H1 (cell line): ENCODE measurements at regions not wholly inside any gene's neighbourhood (a gene's known extent, or its start where the extent isn't known, plus 50 kb on each side); places are given as distances from the start of the nearest gene placed in this dataset.

Experiments
- CTCF ChIA-PET: fragments of 300-600 bp; sonication (Branson Sonifier 250); formaldehyde crosslinking; loops from one replicate; lab custom pipeline; 2021; ENCODE audit not compliant: partially characterized antibody; lab: Charles Lee
- POLR2A ChIA-PET: fragments of 300-600 bp; sonication (Branson Sonifier 250); formaldehyde crosslinking; loops from one replicate; lab custom pipeline; 2021; ENCODE audit warnings: inconsistent platforms; ENCODE audit not compliant: partially characterized antibody; lab: Charles Lee
- DNase-seq, 2 experiments: peaks; one replicate each; pipeline versions ENCODE4 v3.0.0 to v3.0.0-alpha.2; 2010 to 2022; ENCODE audit warnings: low spot score in 2 of 2, low read depth in 1 of 2, mixed read lengths in 1 of 2
- FAIRE-seq: peaks from 2 replicates; lab custom pipeline; 2011; peaks lifted over from hg19 to GRCh38; lab: Jason Lieb, UNC
- H2AFZ ChIP-seq: 2 replicates; pipeline ENCODE4 v1.8.1; 2012; ENCODE audit warnings: low read length, inconsistent platforms
- H2AK5ac ChIP-seq: 2 replicates; pipeline ENCODE4 v1.6.1; 2013; ENCODE audit warnings: low read depth, low read length
- H2BK120ac ChIP-seq: replicated peaks from 2 replicates; pipeline ENCODE3; 2013; ENCODE audit warnings: low read depth, low read length, inconsistent platforms
- H2BK12ac ChIP-seq: 2 replicates; pipeline ENCODE4 v1.6.1; 2013; ENCODE audit warnings: low read depth, low read length
- H2BK15ac ChIP-seq: 2 replicates; pipeline ENCODE4 v1.6.1; 2013; ENCODE audit warnings: low read length
- H2BK20ac ChIP-seq: 2 replicates; pipeline ENCODE4 v1.6.1; 2013; ENCODE audit warnings: low read length
- H2BK5ac ChIP-seq: 2 replicates; pipeline ENCODE4 v1.6.1; 2013; ENCODE audit warnings: low read depth, low read length
- H3K14ac ChIP-seq: 2 replicates; pipeline ENCODE4 v1.6.1; 2013; ENCODE audit warnings: inconsistent platforms; ENCODE audit not compliant: insufficient read length
- H3K18ac ChIP-seq: 2 replicates; pipeline ENCODE4 v1.6.1; 2013; ENCODE audit warnings: low read length; ENCODE audit errors: extremely low read depth
- H3K23ac ChIP-seq: 2 replicates; pipeline ENCODE4 v1.6.1; 2013; ENCODE audit warnings: inconsistent platforms; ENCODE audit not compliant: insufficient read length
- H3K23me2 ChIP-seq: 2 replicates; pipeline ENCODE4 v1.6.1; 2013; ENCODE audit warnings: low read depth, low read length
- H3K27ac ChIP-seq: 2 replicates; pipeline ENCODE4 v1.6.1; 2011; ENCODE audit warnings: low read depth, low read length, inconsistent platforms
- H3K27me3 ChIP-seq, 4 experiments: replicated peaks in 1 of 4; 1 replicate in 1 of 4; 2 replicates in 3 of 4; pipeline versions ENCODE4 v1.6.1 to v1.8.1; 2011 to 2013; ENCODE audit warnings: low read length in 3 of 4, mild to moderate bottlenecking in 3 of 4, inconsistent platforms in 2 of 4, mixed read lengths in 2 of 4, moderate library complexity in 1 of 4; ENCODE audit not compliant: control insufficient read depth in 3 of 4, insufficient read depth in 3 of 4; ENCODE audit errors: extremely low read depth in 1 of 4
- H3K36me3 ChIP-seq, 4 experiments: 2 replicates each; pipeline versions ENCODE4 v1.6.1 to v1.8.1; 2011 to 2013; ENCODE audit warnings: mild to moderate bottlenecking in 4 of 4, low read length in 3 of 4, moderate library complexity in 2 of 4, control low read depth in 1 of 4, inconsistent platforms in 1 of 4; ENCODE audit not compliant: insufficient read depth in 4 of 4, control insufficient read depth in 2 of 4
- H3K4ac ChIP-seq: replicated peaks from 2 replicates; pipeline ENCODE3; 2013; ENCODE audit warnings: low read length, low read depth, mixed read lengths, inconsistent platforms; ENCODE audit not compliant: insufficient read length
- H3K4me1 ChIP-seq, 4 experiments: replicated peaks in 1 of 4; 1 replicate in 1 of 4; 2 replicates in 3 of 4; pipeline versions ENCODE4 v1.6.1 to v1.8.1; 2011 to 2013; ENCODE audit warnings: low read length in 3 of 4, inconsistent platforms in 2 of 4, mixed read lengths in 1 of 4; ENCODE audit not compliant: insufficient read depth in 4 of 4, control insufficient read depth in 3 of 4
- H3K4me2 ChIP-seq, 2 experiments: 2 replicates each; pipeline versions ENCODE4 v1.6.1 to v1.8.1; 2011 to 2013; ENCODE audit warnings: low read depth in 2 of 2, low read length in 2 of 2, control low read depth in 1 of 2, inconsistent platforms in 1 of 2, mild to moderate bottlenecking in 1 of 2; ENCODE audit not compliant: insufficient read depth in 1 of 2
- H3K4me3 ChIP-seq, 4 experiments: fragments of 200-600, 300-600 bp in 1 of 4; sonication (generic), shearing (Covaris generic), sonication (Bioruptor Twin) in 1 of 4; 2 replicates each; pipeline versions ENCODE4 v1.5.1 to v1.8.1; 2011 to 2016; ENCODE audit warnings: low read length in 4 of 4, low read depth in 3 of 4, control low read depth in 2 of 4, inconsistent platforms in 2 of 4, mild to moderate bottlenecking in 2 of 4, mixed read lengths in 1 of 4, moderate library complexity in 1 of 4; ENCODE audit not compliant: insufficient read depth in 2 of 4; ENCODE audit errors: extremely low read depth in 1 of 4
- H3K56ac ChIP-seq: replicated peaks from 2 replicates; pipeline ENCODE3; 2013; ENCODE audit warnings: low read depth, mild to moderate bottlenecking, mixed read lengths, low read length, inconsistent platforms; ENCODE audit not compliant: insufficient read length
- H3K79me1 ChIP-seq: 2 replicates; pipeline ENCODE4 v1.6.1; 2013; ENCODE audit warnings: low read depth, low read length, control low read depth
- H3K79me2 ChIP-seq, 2 experiments: 2 replicates each; pipeline versions ENCODE4 v1.6.1 to v1.8.1; 2012 to 2013; ENCODE audit warnings: low read length in 2 of 2, mild to moderate bottlenecking in 2 of 2, inconsistent platforms in 1 of 2; ENCODE audit not compliant: insufficient read depth in 2 of 2, control insufficient read depth in 1 of 2
- H3K9ac ChIP-seq, 4 experiments: replicated peaks in 1 of 4; 1 replicate in 1 of 4; 2 replicates in 3 of 4; pipeline versions ENCODE4 v1.6.1 to v1.8.1; 2011 to 2013; ENCODE audit warnings: low read depth in 3 of 4, low read length in 3 of 4, control low read depth in 2 of 4, mild to moderate bottlenecking in 2 of 4, moderate library complexity in 2 of 4, inconsistent platforms in 1 of 4; ENCODE audit errors: extremely low read depth in 1 of 4
- H3K9me3 ChIP-seq, 2 experiments: 2 replicates each; pipeline versions ENCODE4 v1.6.1 to v1.8.1; 2012 to 2013; ENCODE audit warnings: mild to moderate bottlenecking in 2 of 2, moderate library complexity in 2 of 2, control low read depth in 1 of 2, inconsistent platforms in 1 of 2, low read depth in 1 of 2, low read length in 1 of 2, mixed read lengths in 1 of 2; ENCODE audit not compliant: insufficient read depth in 2 of 2
- H4K20me1 ChIP-seq, 2 experiments: replicated peaks in 1 of 2; 2 replicates each; pipeline versions ENCODE3 to v1.8.1; 2011 to 2013; ENCODE audit warnings: inconsistent platforms in 2 of 2, low read length in 2 of 2, mild to moderate bottlenecking in 1 of 2; ENCODE audit not compliant: insufficient read depth in 2 of 2, control insufficient read depth in 1 of 2
- H4K5ac ChIP-seq: 2 replicates; pipeline ENCODE4 v1.6.1; 2013; ENCODE audit warnings: low read length, low read depth, mixed read lengths, inconsistent platforms; ENCODE audit not compliant: insufficient read length
- H4K8ac ChIP-seq: 2 replicates; pipeline ENCODE4 v1.8.0; 2013; ENCODE audit warnings: mild to moderate bottlenecking, moderate library complexity, low read length, inconsistent platforms; ENCODE audit not compliant: insufficient read depth; ENCODE audit errors: extremely low read depth
- H4K91ac ChIP-seq: replicated peaks from 2 replicates; pipeline ENCODE3; 2013; ENCODE audit warnings: low read length, mixed read lengths, inconsistent platforms; ENCODE audit not compliant: insufficient read length
- ASH2L ChIP-seq: fragments of 200-600, 300-600 bp; sonication (generic); IDR thresholded peaks from one replicate; pipeline ENCODE4 v1.7.1; 2017; ENCODE audit warnings: low read length
- EP300 ChIP-seq, 2 experiments: IDR thresholded peaks; 1 replicate in 1 of 2; 2 replicates in 1 of 2; pipeline ENCODE4 v1.6.1; 2011 to 2012; ENCODE audit warnings: low read depth in 2 of 2, low read length in 2 of 2, mild to moderate bottlenecking in 2 of 2, borderline replicate concordance in 1 of 2, inconsistent platforms in 1 of 2, moderate library complexity in 1 of 2
- GABPA ChIP-seq: IDR thresholded peaks from 2 replicates; pipeline ENCODE4 v1.6.1; 2011; ENCODE audit warnings: mild to moderate bottlenecking, low read length, moderate library complexity, borderline replicate concordance; ENCODE audit not compliant: insufficient read depth
- GTF2F1 ChIP-seq: IDR thresholded peaks from 2 replicates; pipeline ENCODE4 v1.6.1; 2012; ENCODE audit warnings: low read depth, low read length, improper control_type of control experiment, borderline replicate concordance
- HDAC6 ChIP-seq: IDR thresholded peaks from one replicate; pipeline ENCODE4 v1.7.1; 2012; ENCODE audit warnings: low read depth, mild to moderate bottlenecking, inconsistent platforms, low read length, moderate library complexity
- JUN ChIP-seq: IDR thresholded peaks from 2 replicates; pipeline ENCODE4 v1.6.1; 2011; ENCODE audit warnings: low read depth, mild to moderate bottlenecking, improper control_type of control experiment, low read length
- KDM5A ChIP-seq: fragments of 200-600 bp; IDR thresholded peaks from 2 replicates; pipeline ENCODE4 v1.7.1; 2012; ENCODE audit warnings: mild to moderate bottlenecking, low read length, inconsistent platforms, mixed read lengths
- RFX5 ChIP-seq: IDR thresholded peaks from 2 replicates; pipeline ENCODE4 v1.6.1; 2011; ENCODE audit warnings: low read depth, low read length, improper control_type of control experiment, borderline replicate concordance
- SIN3A ChIP-seq, 2 experiments: IDR thresholded peaks in 1 of 2; conservative IDR thresholded peaks in 1 of 2; 2 replicates each; pipeline ENCODE4 v1.6.1; 2011 to 2012; ENCODE audit warnings: low read length in 2 of 2, improper control_type of control experiment in 1 of 2, low read depth in 1 of 2, mild to moderate bottlenecking in 1 of 2
- YY1 ChIP-seq: IDR thresholded peaks from 2 replicates; pipeline ENCODE4 v1.6.1; 2011; ENCODE audit warnings: low read depth, mild to moderate bottlenecking, low read length
- WGBS, 2 experiments: shearing (Covaris generic) in 1 of 2; methylation state at CpG; one replicate each; pipeline versions ENCODE4 v1.1.6 to v1.1.7; 2013 to 2015; ENCODE audit warnings: low lambda C conversion rate in 2 of 2, mixed read lengths in 2 of 2, inconsistent platforms in 1 of 2, low coverage in 1 of 2, missing lambda C conversion rate in 1 of 2; ENCODE audit not compliant: insufficient replicate concordance in 2 of 2, insufficient coverage in 1 of 2, insufficient read length in 1 of 2; ENCODE audit errors: extremely low coverage in 1 of 2, missing lambda C conversion rate in 1 of 2; 5-methylcytosine and 5-hydroxymethylcytosine counted together
- TF ChIP-seq, protein P1 (sequence below): IDR thresholded peaks from 2 replicates; pipeline ENCODE4 v1.6.1; 2012; ENCODE audit warnings: inconsistent platforms
- TF ChIP-seq, protein P2 (sequence below): IDR thresholded peaks from 2 replicates; pipeline ENCODE4 v1.6.1; 2011; ENCODE audit warnings: low read depth, mild to moderate bottlenecking, low read length; ENCODE audit not compliant: insufficient read depth
- TF ChIP-seq, protein P3 (sequence below): IDR thresholded peaks from 2 replicates; pipeline ENCODE4 v1.6.1; 2011; ENCODE audit warnings: low read length, improper control_type of control experiment

- CTCF ChIA-PET = interaction anchor here (4.4 kb wide), 1 partner anchor 18 kb away, joined by 26 read pairs; no protein-coding TSS in a partner anchor
- Histone ChIP-seq H2BK120ac (no peak overlapping the region), H2AFZ (no peak overlapping the region), H4K20me1 (no peaks in the 10 kb centered on the region), H3K23me2 (no peaks in the 10 kb centered on the region), H3K9ac (no peak overlapping the region), H2BK20ac (no peak overlapping the region), H3K79me1 (no peaks in the 10 kb centered on the region), H4K5ac (no peak overlapping the region), H2AK5ac (no peak overlapping the region), H3K27ac (no peak overlapping the region), H3K56ac (no peak overlapping the region), H2BK12ac (no peak overlapping the region), H3K9me3 (no peaks in the 10 kb centered on the region; a peak in 1 of 4 replicates), H3K14ac (no peak overlapping the region), H4K8ac (no peak overlapping the region), H2BK15ac (no peak overlapping the region), H3K4me1 (no peaks in the 10 kb centered on the region), H3K79me2 (no peaks in the 10 kb centered on the region), H3K23ac (no peak overlapping the region), H3K4me2 (no peak overlapping the region), H4K91ac (no peak overlapping the region), H3K36me3 (no peaks in the 10 kb centered on the region; a peak in 1 of 8 replicates), H3K18ac (no peak overlapping the region), H3K27me3 (no peaks in the 10 kb centered on the region), H3K4me3 (no peak overlapping the region), H2BK5ac (no peak overlapping the region), H3K4ac (no peak overlapping the region)
- FAIRE-seq (no peak), DNase-seq (no peak)
- POLR2A ChIA-PET = no interaction called here
- 92% methylated on average over 3 of the region's 3 CpGs; no CpG with 5 or more reads in 1 of the 2 experiments for WGBS, 2 experiments
- no peak for TF ChIP-seq EP300 (IDR thresholded peaks at IDR 0.05; ENCODE audit: borderline replicate concordance in 1 of 2, low read depth in 2 of 2, low read length in 2 of 2)
- TF ChIP-seq RFX5 = no peak
- TF ChIP-seq GABPA = no peak
- TF ChIP-seq, protein P1, sequence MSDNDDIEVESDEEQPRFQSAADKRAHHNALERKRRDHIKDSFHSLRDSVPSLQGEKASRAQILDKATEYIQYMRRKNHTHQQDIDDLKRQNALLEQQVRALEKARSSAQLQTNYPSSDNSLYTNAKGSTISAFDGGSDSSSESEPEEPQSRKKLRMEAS = no peak
- TF ChIP-seq SIN3A (conservative IDR thresholded peaks at IDR 0.05 in 1 of 2, IDR thresholded peaks at IDR 0.05 in 1 of 2; ENCODE audit: low read depth in 1 of 2, low read length in 2 of 2) = no peak
- no peak for TF ChIP-seq JUN
- TF ChIP-seq, protein P2, sequence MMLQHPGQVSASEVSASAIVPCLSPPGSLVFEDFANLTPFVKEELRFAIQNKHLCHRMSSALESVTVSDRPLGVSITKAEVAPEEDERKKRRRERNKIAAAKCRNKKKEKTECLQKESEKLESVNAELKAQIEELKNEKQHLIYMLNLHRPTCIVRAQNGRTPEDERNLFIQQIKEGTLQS = no peak
- TF ChIP-seq KDM5A = no peak
- TF ChIP-seq YY1 = no peak
- no peak for TF ChIP-seq GTF2F1
- TF ChIP-seq ASH2L = no peak
- TF ChIP-seq, protein P3, sequence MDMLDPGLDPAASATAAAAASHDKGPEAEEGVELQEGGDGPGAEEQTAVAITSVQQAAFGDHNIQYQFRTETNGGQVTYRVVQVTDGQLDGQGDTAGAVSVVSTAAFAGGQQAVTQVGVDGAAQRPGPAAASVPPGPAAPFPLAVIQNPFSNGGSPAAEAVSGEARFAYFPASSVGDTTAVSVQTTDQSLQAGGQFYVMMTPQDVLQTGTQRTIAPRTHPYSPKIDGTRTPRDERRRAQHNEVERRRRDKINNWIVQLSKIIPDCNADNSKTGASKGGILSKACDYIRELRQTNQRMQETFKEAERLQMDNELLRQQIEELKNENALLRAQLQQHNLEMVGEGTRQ = no peak
- TF ChIP-seq HDAC6 = no peak
These were observed 101.9 kb upstream of the LMCD1 start for GRCh38 chr3:8399686-8400085.
